ENCODE measurements at regions not wholly inside any gene's neighbourhood (a gene's known extent, or its start where the extent isn't known, plus 50 kb on each side); places are given as distances from the start of the nearest gene placed in this dataset.

DNA sequence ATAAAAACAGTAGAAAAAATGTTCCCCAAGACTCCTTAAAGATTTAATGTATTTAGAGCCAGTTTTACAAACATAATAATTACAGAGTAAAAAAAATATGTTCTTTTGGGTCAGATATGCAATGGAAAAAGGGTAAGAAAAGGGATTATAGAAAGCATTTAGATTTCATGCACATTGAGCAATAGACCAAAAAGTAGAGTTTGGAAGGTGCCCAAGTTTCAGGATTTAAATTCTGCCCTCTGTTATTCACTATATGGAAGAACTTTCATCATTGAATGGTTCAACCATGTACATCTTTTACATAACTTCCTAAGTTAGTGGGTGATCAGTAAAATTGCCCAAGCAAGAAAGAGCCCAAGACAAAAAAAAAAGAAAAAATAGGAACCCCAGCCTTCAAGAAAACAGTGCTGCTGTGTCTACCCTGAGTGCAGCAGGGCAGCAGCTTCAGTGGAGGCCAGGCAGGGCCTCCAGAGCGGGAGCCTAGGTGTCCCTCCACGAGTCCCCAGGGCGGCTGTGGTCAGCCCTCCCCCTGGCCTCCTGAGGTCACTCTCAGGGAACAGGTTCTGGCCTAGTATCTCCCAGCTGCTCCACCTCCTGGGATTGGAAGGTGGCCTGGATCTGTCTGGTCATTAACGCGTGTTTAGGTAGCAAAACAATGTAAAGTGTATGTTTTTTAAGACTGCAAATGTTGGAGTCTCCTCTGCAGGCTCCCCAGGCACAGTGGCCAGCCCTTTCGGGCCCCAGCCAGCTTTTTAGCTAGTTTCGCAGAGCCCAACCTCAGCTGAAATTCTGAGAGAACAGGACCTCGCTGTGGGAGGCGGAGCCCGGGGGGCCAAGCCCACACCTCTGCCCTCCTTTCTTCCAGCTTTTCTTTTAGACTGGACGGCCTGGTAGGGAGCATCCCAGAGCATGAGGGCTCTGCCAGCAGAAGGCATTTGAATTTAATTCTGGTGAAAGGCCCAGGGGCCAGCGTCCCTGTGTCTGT is 77.3 kb downstream of the TEX51 start:
- intact Hi-C loops (cut with DNase I; ENCODE audit: low total_unique reads) = no loop called here
- TF ChIP-seq POLR2A (IDR thresholded peaks at IDR 0.05) = no peak
- TF ChIP-seq, protein P1, sequence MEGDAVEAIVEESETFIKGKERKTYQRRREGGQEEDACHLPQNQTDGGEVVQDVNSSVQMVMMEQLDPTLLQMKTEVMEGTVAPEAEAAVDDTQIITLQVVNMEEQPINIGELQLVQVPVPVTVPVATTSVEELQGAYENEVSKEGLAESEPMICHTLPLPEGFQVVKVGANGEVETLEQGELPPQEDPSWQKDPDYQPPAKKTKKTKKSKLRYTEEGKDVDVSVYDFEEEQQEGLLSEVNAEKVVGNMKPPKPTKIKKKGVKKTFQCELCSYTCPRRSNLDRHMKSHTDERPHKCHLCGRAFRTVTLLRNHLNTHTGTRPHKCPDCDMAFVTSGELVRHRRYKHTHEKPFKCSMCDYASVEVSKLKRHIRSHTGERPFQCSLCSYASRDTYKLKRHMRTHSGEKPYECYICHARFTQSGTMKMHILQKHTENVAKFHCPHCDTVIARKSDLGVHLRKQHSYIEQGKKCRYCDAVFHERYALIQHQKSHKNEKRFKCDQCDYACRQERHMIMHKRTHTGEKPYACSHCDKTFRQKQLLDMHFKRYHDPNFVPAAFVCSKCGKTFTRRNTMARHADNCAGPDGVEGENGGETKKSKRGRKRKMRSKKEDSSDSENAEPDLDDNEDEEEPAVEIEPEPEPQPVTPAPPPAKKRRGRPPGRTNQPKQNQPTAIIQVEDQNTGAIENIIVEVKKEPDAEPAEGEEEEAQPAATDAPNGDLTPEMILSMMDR (IDR thresholded peaks at IDR 0.05) = no peak
- H3K36me3 ChIP-seq = no peaks in the 10 kb centered on the region
- no peaks in the 10 kb centered on the region for H3K4me1 ChIP-seq
- no peak overlapping the region for H3K4me3 ChIP-seq
- no peaks in the 10 kb centered on the region for H3K9me3 ChIP-seq
- no peak for DNase-seq
- H3K27ac ChIP-seq = no peak overlapping the region
- no peaks in the 10 kb centered on the region for H3K27me3 ChIP-seq

DNA sequence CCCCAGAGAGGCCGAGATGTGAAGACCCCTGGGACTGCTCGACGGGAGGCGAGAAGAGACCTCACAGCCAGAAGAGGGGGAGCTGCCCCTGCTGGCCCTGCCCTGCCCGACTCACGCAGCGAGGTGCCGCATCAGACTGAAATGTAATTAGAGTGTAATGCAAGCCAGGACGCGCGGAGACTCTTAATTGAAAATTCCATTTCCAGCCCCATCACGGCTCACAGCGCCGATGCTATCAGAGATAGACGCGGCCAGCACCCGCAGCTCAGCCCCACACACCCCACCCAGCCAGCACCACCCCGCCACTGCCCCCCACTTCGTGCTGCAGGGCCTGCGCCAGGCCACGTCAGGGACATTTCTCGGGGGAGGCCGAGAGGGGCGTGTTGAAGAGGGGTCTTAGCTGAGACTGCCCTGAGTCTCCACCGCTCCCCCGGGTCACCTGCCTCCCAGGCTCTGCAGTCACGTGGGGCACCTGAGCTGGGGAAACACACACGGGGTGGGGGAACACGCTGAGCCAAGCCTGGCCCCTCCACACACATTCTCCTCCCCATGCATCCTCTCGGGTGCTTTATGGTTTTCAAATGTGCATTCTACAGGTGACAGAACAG is 78.1 kb downstream of the TEX51 start:
- H3K27me3 ChIP-seq = no peaks in the 10 kb centered on the region
- no peak overlapping the region for H3K27ac ChIP-seq
- no peak for DNase-seq
- intact Hi-C loops (cut with DNase I; ENCODE audit: low total_unique reads) = no loop called here
- no peaks in the 10 kb centered on the region for H3K9me3 ChIP-seq
- no peak for TF ChIP-seq POLR2A (IDR thresholded peaks at IDR 0.05)
- TF ChIP-seq, protein P1 (IDR thresholded peaks at IDR 0.05) = no peak
- H3K4me3 ChIP-seq = no peak overlapping the region
- H3K4me1 ChIP-seq = no peaks in the 10 kb centered on the region
- no peaks in the 10 kb centered on the region for H3K36me3 ChIP-seq

DNA sequence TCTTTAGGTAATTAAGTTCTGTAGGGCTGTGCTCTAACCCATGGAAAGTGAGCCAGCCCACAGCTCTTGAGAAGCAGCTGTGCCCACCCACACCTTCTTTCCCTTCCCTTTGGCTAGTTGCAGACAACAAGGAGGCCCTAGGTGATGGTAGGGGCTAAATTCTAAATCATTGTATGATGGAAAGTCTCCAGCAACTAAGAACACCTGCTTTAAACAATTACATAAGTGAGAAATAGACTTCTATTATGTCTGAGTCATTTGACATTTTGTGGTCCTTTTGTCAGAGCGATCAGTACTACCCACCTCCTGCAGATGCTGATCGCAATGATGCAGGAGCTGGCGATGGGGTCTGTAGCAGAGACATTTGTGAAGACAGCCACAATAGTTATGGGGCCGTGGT is 79.6 kb downstream of the TEX51 start:
- H3K36me3 ChIP-seq = no peaks in the 10 kb centered on the region
- DNase-seq = no peak
- no peak for TF ChIP-seq POLR2A (IDR thresholded peaks at IDR 0.05)
- TF ChIP-seq, protein P1 (IDR thresholded peaks at IDR 0.05) = no peak
- H3K27ac ChIP-seq = no peak overlapping the region
- H3K4me3 ChIP-seq = no peak overlapping the region
- no peaks in the 10 kb centered on the region for H3K9me3 ChIP-seq
- H3K4me1 ChIP-seq = no peaks in the 10 kb centered on the region
- no peaks in the 10 kb centered on the region for H3K27me3 ChIP-seq
- intact Hi-C loops (cut with DNase I; ENCODE audit: low total_unique reads) = no loop called here

DNA sequence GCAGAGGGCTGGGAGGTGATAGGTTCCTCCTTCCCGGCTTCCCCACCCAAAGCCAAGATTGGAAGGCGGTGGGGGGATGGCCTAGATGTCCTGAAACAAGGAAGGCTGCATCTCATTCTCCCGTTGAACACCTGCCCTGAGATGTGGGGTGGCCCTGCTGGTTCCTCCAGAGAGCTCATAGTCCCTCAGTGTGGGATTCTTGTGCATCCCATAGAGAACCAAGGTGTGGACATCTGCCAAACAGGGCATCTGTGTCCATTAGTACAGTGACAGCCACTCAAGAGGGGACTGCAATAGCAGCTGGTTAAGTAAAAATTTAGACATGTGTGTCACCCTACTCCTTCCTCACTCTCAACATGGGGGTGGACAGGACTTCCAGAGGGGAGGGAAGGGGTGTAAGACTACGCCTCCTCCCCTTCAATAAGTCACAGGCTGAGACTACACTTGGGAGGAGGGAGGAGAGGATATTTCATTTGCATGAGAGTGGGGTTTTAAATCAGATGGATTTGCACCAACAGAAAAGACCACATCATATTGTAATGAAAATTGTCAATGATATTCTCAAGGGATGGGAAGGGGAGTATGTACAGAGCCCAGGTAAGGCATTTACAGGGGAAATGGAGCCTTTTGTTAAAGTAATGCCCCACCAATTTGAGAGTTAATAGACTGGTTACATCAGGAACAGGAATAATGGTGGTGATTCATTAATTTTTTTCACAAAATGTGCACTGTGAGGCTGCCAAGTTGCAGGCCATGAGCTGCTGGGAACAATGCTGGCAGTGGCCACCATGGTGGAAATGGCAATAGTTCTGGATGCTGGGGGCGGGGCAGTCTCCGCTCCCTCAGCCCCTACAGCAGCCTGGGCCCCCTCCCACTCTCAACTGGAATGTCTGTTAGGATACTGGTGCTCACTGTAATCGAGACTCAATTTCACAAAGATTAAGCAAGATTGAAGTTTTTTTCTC is 80.6 kb downstream of the TEX51 start:
- Histone ChIP-seq H3K27me3 (no peaks in the 10 kb centered on the region), H3K4me3 (no peak overlapping the region), H3K27ac (no peak overlapping the region), H3K36me3 (no peaks in the 10 kb centered on the region), H3K4me1 (no peaks in the 10 kb centered on the region), H3K9me3 (no peaks in the 10 kb centered on the region)
- no peak for DNase-seq
- intact Hi-C loops (cut with DNase I; ENCODE audit: low total_unique reads) = no loop called here
- TF ChIP-seq, protein P1 (IDR thresholded peaks at IDR 0.05) = no peak
- no peak for TF ChIP-seq POLR2A (IDR thresholded peaks at IDR 0.05)

Measured in uterus (tissue), 3 donors.